Choroid plexus epithelial cell (primary cell): ENCODE measurements at regions not wholly inside any gene's neighbourhood (a gene's known extent, or its start where the extent isn't known, plus 50 kb on each side); places are given as distances from the start of the nearest gene placed in this dataset.
A peak's percentile ranks its signal among the peaks of the same experiment; 100 is the strongest.
"Not testable (repeated sequence)": the region's sequence is repeated elsewhere in the genome, so short reads cannot be mapped to it uniquely, and the experiment has no call there.

ENCODE experiments used
- DNase-seq: peaks from one replicate; pipeline ENCODE4 v3.0.0-alpha.2; 2010; ENCODE audit warnings: low read depth
- H3K4me3 ChIP-seq: 2 replicates; pipeline ENCODE4 v1.5.1; 2011; ENCODE audit warnings: low read depth, mild to moderate bottlenecking, control low read depth, low read length, moderate library complexity
- CTCF ChIP-seq: conservative IDR thresholded peaks from 2 replicates; pipeline ENCODE4 v1.5.1; 2011; ENCODE audit warnings: low read depth, mild to moderate bottlenecking, control low read depth, inconsistent platforms, low read length, moderate library complexity

DNA sequence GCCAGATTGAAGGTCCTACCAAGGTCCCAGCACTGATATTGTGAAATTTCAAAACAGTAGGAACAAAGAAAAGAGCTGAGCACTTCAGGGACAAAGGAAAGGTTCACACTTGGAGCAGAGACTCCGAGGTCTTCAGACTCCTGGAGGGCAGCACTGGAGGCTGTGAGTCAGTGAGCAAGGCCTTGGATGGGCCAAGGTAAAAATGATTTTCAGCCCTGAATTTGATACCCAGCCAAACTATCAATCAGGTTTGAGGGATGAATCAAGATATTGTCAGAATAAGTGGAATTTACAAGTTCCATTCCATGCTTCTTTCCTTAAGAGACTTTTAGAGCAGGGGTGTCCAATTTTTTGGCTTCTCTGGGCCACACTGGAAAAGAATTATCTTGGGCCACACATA, 111.7 kb downstream of the ADRA2C start:
- no peak overlapping the region for H3K4me3 ChIP-seq
- DNase-seq, result no peak
- no peak for TF ChIP-seq CTCF

DNA sequence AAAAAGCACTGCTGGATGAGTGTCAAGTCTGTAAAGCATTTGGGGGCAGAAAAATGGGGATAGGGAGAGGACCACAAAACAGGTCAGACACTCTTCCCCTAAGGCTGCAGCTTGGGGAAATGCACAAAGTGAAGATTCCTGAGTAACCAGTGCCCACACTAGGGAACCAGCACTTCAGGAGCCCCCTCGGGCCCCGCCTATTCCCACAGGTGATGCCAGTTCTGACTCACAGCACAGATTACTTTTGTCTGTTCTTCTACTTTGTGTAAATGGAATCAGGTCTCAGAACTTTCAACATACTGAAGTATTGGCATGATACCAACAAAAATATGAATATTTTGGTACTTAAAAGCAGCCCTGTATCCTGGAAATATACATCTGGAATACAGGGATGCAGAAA, 112.5 kb downstream of the ADRA2C start:
- no peak for DNase-seq
- H3K4me3 ChIP-seq, result no peak overlapping the region
- no peak for TF ChIP-seq CTCF

GRCh38 chr4:3879681-3880614, 113.8 kb downstream of the ADRA2C start:
- DNase-seq, result no peak
- no peak for TF ChIP-seq CTCF
- H3K4me3 ChIP-seq, result no peak overlapping the region

- peak; percentile 76 for TF ChIP-seq CTCF
- DNase-seq, result peak; percentile 69
- H3K4me3 ChIP-seq, result no peak overlapping the region
These were observed 114.5 kb downstream of the ADRA2C start for GRCh38 chr4:3880615-3881120.

DNA sequence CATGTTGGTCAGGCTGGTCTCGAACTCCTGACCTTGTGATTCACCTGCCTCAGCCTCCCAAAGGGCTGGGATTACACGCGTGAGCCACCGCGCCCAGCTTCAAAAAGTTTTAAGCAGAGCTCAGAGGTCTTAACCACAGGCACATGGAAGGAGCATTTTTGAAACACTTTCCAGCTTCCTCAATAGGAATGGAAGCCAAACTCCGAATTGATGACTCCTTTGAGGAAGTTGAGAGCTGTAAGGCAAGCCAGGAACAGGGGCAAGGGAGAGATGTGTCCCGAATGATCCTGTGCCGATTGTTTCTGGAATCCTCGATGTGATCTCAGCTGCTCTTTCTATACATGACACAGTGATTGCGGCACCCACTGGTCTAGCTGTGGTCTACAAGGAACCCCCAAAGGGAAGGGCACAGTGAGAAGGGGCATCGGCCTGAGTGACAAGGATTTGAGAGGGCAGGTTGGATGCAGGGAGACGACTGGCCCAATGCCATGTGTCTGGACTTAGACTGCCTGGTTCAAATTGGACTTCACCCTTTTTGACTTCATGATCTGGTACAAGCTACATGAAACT, 116.2 kb downstream of the ADRA2C start:
- DNase-seq, H3K4me3 ChIP-seq: not testable (repeated sequence)

DNA sequence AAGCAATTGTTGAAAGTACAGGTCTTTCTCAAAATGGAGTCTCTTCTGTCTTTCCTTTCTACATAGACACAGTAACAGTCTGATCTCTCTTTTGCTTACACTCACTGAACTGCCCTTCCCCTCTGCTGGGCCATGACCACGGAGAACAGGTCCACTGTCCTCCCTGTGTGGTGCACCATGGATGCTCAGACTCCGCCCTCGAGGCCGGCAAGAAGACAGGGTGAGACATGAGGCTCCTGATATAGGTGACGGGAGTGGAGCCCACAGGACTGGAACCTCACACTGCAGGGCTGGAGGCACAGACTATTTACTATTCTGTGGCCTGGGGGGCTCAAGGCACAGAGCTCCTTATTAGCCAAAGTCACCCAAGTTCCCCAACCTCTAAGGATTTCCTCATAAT, 118.1 kb downstream of the ADRA2C start:
- DNase-seq, H3K4me3 ChIP-seq: not testable (repeated sequence)

DNA sequence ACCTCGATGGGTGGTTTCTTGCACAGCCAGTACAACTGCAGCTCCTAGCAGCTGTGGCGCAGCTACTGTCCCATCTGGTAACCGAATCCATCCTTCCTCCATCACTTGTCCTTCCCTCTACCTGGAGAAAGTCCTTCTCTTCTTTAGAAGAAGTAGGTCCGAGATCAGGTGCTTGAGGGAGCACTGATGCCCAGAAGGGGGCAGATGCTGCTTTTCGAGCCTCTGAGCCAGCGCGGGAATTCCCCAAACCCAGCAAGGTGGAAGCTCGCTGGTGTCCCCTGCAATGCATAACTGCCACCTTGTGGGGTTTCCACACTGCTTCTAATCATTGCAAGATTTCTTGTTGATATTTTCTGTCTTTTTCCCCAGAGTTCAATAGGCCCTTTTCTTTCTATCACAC, 127.4 kb downstream of the ADRA2C start:
- not testable (repeated sequence) for H3K4me3 ChIP-seq, DNase-seq
- TF ChIP-seq CTCF, result peak; percentile 30

DNA sequence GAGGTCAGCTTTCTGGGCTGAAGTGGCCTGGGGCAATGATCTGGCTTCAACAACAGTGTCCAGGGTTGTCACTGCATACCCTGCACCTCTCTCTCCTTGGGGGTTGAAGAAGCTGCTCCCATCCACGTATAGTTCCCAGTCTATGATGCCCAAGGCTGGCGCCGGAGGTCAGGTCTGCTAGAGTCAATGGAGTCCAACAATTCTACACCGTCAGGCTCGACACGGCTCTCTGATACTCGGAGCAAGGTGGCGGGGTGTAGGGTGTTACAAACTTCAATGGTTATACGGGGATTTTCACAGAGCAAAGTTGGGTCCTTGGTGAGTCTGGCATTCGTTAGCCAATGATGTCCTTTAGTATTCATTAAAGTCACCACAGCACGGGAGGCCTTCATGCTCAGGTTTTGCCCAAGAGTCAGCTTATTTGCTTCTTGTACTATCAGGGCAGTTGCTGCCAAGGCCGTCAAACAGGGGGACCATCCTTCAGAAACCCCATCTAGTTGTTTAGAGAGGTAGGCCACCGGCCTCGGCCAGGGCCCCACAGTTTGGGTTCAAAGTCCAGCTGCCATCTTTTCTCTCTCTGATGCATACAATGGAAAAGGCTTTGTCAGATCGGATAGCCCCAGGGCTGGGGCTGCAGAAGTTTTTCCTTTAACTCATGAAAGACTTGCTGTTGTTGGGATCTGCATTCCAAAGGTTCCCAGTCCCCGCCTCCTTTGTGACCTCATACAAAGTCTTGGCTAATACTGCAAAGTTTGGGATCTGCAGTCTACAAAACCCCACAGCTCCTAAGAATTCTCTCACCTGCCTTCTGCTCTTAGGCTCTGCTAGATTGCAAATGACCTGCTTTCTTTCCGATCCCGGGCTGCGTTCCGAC, 128.1 kb downstream of the ADRA2C start:
- DNase-seq, H3K4me3 ChIP-seq: not testable (repeated sequence)
